AG04450 (cell line): ENCODE measurements at regions not wholly inside any gene's neighbourhood (a gene's known extent, or its start where the extent isn't known, plus 50 kb on each side); places are given as distances from the start of the nearest gene placed in this dataset.

Experiments used
- CTCF ChIA-PET: fragments of 300-600, 350-600 bp; formaldehyde crosslinking; extraction: SDS; loops from one replicate; lab custom pipeline; 2022; ENCODE audit warnings: antibody characterized with exemption, inconsistent platforms; lab: Charles Lee
- POLR2A ChIA-PET: fragments of 350-600 bp; formaldehyde crosslinking; extraction: SDS; loops from one replicate; lab custom pipeline; 2021; ENCODE audit warnings: antibody characterized with exemption, inconsistent platforms; lab: Yijun Ruan, JAX
- DNase-seq: peaks from one replicate; pipeline ENCODE4 v3.0.0-alpha.2; 2011; ENCODE audit warnings: low read depth, low spot score
- H3K27ac ChIP-seq: one replicate; pipeline ENCODE4 v1.5.1; 2012; ENCODE audit warnings: low read depth, low read length, control low read depth
- H3K27me3 ChIP-seq: one replicate; pipeline ENCODE4 v1.6.0; 2012; ENCODE audit warnings: low read length; ENCODE audit not compliant: control insufficient read depth, insufficient read depth
- H3K4me3 ChIP-seq: 2 replicates; pipeline ENCODE4 v1.5.1; 2011; ENCODE audit warnings: mild to moderate bottlenecking, low read depth, low read length, control low read depth
- H3K9me3 ChIP-seq: 2 replicates; pipeline ENCODE4 v1.5.1; 2012; ENCODE audit warnings: low read length; ENCODE audit not compliant: control insufficient read depth, insufficient read depth
- TF ChIP-seq, protein P1 (sequence below): IDR thresholded peaks from 2 replicates; pipeline ENCODE4 v1.5.1; 2011; ENCODE audit warnings: low read depth, low read length, control low read depth, inconsistent platforms

DNA sequence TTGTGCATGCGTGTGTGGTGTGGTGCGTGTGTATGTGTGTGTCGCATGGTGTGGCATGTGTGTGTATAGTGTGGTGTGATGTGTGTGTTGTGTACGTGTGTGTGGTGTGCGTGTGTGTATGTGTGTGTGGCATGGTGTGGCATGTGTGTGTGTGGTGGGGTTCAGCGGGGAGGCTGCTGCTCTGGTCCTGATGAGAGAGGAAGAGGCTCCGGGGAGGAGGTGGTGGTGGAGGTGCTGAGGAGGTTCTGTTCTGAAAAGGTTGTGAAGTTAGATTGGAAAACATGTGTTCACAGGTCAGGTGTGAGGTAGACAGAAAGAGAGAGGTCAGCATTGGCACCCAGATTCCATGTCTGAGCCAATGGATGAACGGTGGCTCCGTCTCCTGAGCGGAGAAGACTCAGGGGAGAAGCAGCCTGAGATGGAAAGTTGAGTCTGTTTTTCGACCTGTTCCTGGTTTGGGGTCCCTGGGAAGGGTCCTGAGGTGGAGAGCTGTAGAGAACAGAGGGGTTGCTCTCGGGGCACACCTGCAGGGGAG, 67.2 kb upstream of the HDAC4 start:
- CTCF ChIA-PET = no interaction called here
- TF ChIP-seq, protein P1, sequence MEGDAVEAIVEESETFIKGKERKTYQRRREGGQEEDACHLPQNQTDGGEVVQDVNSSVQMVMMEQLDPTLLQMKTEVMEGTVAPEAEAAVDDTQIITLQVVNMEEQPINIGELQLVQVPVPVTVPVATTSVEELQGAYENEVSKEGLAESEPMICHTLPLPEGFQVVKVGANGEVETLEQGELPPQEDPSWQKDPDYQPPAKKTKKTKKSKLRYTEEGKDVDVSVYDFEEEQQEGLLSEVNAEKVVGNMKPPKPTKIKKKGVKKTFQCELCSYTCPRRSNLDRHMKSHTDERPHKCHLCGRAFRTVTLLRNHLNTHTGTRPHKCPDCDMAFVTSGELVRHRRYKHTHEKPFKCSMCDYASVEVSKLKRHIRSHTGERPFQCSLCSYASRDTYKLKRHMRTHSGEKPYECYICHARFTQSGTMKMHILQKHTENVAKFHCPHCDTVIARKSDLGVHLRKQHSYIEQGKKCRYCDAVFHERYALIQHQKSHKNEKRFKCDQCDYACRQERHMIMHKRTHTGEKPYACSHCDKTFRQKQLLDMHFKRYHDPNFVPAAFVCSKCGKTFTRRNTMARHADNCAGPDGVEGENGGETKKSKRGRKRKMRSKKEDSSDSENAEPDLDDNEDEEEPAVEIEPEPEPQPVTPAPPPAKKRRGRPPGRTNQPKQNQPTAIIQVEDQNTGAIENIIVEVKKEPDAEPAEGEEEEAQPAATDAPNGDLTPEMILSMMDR = no peak
- Histone ChIP-seq H3K4me3 (no peak overlapping the region), H3K27me3 (no peaks in the 10 kb centered on the region), H3K27ac (no peak overlapping the region), H3K9me3 (peaks cover 54% of the 10 kb centered on the region)
- POLR2A ChIA-PET = no interaction called here
- no peak for DNase-seq

DNA sequence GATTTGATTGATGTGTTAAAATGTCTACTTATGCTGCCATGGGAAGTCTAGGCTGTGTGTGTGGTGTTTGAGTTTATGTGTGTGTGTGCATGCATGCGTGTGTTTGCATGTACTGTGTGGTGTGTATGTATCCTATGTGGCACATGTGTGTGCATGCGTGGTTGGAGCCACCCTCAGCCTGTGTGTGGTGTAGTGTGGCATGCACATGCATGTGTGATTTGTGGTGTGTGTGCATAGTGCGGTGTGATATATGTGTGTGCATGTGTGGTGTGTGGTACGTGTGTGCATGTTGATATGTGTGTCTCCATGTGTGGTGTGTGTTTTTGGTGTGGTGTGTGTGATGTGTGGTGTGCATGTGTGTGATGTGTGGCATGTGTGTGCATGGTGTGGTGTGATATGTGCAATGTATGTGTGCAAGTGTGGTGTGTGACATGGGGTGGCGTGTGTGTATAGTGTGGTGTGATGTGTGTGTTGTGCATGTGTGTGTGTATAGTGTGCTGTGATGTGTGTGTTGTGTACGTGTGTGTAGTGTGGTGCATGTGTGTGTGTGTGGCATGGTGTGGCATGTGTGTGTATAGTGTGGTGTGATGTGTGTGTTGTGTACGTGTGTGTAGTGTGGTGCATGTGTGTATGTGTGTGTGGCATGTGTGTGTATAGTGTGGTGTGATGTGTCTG, 66.6 kb upstream of the HDAC4 start:
- no peak overlapping the region for H3K4me3 ChIP-seq
- no peak overlapping the region for H3K27ac ChIP-seq
- no peak for DNase-seq
- peaks cover 53% of the 10 kb centered on the region for H3K9me3 ChIP-seq
- H3K27me3 ChIP-seq = no peaks in the 10 kb centered on the region
- TF ChIP-seq, protein P1 = no peak
- ChIA-PET POLR2A (no interaction called here), CTCF (no interaction called here)

DNA sequence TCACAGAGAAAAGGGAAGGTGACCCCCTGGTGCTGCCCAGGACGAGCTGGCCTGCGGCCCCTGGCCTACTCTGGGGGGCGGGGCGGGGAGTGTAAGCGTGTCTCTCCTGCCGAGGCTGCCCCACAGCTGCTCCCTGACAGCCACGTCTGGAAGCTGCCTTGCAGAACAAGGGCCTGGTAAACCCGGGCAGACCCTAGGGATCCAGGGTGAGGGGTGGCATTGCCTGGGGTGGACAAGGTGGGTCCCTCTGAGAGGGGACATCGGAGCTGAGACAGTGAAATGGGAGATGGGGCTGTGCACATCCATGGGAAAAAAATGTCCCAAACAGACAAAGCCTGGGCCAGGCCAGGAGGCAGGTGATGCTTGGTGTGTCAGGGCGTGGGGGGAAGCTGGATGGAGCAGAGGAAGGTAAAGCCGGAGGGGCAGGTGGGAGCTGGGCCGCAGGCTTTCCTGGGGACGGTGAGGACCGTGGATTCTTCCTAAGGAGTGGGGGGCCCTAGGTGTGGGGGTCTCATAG, 66.0 kb upstream of the HDAC4 start:
- Histone ChIP-seq H3K27me3 (no peaks in the 10 kb centered on the region), H3K27ac (no peak overlapping the region), H3K9me3 (peaks cover 51% of the 10 kb centered on the region), H3K4me3 (no peak overlapping the region)
- ChIA-PET CTCF (no interaction called here), POLR2A (no interaction called here)
- TF ChIP-seq, protein P1 = no peak
- no peak for DNase-seq

DNA sequence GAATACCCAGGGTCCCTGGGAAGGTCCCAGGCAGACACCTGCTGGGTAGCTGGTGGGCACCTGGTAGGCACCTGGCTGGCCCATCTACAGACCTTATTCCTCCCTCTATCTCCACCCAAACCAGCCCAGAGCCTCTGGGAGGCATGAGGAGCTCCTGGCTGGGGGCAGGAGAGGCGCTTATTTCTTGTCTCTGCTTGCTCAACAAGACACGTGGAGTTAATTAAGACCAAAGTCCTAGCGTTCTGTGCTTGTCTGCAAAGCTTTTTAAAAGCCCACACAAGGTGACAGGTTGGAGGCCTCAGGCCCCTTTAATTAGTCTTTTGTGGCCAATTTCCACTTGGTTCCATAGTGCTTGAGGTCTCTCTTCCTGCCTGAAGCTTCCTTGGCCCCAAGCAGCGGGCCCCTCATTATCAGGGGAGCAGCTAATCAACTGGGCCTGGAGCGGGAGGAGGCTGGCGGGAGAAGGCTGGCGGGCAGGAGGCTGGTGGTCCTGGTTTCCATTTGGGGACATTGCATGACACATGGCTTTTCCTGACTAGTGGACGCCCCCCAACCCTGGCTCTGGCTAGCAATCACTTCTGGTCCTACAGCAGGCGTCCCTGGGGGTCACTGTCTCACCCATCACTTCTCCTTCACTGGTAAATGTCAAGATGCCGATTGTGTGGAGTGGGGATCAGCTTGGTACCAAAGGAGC, 65.4 kb upstream of the HDAC4 start:
- Histone ChIP-seq H3K4me3 (no peak overlapping the region), H3K27ac (no peak overlapping the region), H3K9me3 (peaks cover 51% of the 10 kb centered on the region), H3K27me3 (no peaks in the 10 kb centered on the region)
- CTCF ChIA-PET = no interaction called here
- TF ChIP-seq, protein P1 = no peak
- DNase-seq = no peak
- POLR2A ChIA-PET = no interaction called here
